ENCODE measurements at regions not wholly inside any gene's neighbourhood (a gene's known extent, or its start where the extent isn't known, plus 50 kb on each side); places are given as distances from the start of the nearest gene placed in this dataset.

DNA sequence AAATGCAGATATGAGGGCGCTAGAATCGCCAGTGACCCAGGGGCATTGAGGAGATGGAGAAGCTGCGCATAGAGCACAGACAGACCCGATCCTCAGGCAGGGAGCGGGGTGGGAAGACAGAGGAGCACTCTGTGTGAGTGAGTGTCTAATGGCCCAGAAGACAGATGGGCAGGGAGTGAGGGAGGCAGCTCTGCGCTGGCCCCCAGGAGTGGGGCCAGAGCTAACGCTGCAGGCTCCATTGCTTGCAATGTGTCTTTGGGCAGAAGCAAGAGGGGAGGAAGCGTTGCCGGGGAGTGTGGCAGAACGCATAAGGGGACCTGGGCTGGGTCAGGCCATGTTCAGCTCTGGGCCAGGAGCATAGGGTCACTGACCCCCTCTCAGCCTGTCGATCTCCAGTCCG is 207.0 kb downstream of the TBXT start:
- no peak for DNase-seq

DNA sequence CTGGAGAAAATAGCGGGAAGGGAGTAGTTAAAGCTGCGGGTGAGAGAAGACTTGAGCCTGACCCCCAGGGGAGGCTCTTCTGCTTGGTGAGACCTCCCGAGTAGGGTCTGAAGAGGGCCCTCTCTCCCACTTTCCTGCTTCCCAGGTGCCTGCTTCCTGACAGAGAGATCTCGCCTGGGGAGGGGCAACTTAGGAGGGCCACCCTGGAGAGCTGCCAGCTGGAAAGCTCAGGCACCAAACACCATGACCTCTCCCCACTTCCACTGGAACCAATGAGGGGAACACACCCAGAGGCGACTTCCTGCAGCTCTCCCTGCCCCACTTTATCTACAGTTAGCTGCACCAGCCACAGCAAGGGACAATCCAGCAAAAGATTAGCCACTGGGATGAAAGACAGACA is 208.0 kb downstream of the TBXT start:
- no peak for DNase-seq

DNA sequence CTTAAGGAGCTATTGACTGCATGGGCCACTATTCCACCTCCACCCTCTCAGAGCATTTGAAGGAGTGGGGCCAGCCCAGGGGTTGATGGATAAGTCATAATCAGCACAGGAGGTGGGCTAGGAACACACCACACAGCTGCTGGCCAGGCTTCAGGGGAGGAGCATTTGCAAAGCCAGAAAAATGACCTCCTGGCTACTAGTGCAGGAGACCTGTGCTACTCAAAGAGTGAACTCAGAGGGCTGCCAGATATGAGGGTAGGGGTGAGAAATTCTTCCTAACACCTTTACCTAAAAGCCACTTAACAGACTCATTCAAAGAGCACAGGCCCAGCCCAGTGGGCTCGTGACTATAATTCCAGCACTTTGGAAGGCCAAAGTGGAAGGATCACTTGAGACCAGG is 210.8 kb downstream of the TBXT start:
- DNase-seq: no peak

DNA sequence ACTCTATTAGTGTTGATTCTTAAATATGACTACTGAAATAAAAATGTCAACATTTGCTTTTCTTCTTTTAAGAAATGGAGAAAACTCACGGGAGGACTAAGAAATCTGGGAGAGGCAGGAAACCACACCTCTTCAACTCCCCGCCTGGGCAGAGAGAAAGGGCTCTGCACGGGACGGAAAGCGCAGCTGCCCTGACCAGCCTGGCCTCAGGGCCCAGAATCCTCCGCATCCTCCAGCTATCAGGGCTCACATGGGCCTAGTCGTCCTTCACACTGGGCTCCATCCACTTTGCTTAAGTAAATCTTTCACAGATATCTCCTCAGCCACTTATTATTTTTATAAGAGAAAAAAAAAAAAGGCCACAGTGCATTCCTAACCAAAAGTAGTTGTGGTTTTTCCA is 215.1 kb downstream of the TBXT start:
- no peak for DNase-seq

DNA sequence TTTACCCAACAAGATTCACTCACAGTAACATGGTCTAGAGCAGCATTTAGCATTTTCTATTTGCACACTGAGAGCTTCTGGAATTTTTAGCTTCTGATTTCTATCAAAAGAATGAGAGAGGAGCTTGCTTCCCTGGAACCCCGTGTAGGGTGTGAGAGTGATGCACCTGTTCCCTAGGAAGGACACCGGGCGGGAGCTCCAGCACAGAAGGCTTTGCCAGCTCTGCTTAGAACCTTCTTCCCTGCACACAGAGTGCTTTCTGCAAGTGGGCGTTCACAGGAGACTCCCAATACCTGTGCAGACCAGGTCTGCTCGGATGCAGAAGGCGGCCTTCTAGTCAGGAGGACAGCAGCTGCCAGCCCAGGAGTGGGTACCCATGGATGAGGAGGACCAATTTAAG is 217.3 kb downstream of the TBXT start:
- no peak for DNase-seq

DNA sequence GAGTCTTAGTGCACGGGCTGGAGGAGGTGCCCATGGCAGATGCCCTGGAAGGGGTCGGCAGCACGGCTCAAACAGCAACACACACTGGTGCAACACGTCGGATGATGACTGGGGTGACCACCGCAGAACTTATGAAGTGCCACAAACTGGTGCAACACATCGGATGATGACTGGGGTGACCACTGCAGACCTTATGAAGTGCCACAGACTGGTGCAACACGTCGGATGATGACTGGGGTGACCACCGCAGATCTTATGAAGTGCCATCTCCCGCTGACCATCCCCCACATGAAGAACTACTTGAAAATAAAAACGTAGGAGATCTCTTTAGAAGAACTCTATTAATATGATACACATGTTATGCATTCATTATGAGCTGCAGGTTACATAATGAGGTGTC is 218.3 kb downstream of the TBXT start:
- DNase-seq: no peak

DNA sequence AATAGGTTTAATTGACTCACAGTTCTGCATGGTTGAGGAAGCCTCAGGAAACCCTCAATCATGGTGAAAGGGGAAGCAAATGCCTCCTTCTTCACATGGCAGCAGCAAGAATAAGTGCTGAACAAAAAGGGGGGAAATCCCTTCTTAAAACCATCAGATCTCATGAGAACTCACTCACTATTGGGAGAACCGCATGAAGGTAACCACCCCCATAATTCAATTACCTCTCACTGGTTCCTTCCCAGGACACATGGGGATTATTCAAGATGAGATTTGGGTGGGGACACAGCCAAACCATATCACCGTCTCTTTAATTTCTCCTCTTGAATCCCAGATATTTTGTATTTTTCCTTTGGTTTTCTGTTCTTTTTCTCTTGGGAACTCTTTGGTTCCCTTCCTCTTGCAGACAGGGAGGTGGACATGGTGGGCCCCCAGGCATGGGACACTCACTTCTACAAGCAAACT is 223.6 kb downstream of the TBXT start:
- DNase-seq: no peak

DNA sequence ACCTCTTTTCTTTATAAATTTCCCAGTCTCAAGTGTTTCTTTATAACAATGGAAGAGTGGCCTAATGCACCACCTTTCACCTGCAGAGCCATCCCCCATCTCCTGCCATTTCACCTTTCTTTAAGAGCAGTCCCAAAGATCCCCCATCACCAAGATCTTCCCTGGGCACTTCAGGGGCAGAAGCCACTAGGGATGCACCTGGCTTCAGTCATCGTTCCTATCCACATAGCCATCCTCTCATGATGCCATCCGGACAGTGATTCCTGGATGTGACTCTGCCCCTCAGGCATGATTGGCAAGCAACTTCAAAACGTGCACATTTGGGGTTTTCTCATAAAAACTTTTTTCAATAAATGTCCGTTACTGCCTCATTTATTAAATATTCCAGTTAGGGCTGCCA is 225.9 kb downstream of the TBXT start:
- no peak for DNase-seq

DNA sequence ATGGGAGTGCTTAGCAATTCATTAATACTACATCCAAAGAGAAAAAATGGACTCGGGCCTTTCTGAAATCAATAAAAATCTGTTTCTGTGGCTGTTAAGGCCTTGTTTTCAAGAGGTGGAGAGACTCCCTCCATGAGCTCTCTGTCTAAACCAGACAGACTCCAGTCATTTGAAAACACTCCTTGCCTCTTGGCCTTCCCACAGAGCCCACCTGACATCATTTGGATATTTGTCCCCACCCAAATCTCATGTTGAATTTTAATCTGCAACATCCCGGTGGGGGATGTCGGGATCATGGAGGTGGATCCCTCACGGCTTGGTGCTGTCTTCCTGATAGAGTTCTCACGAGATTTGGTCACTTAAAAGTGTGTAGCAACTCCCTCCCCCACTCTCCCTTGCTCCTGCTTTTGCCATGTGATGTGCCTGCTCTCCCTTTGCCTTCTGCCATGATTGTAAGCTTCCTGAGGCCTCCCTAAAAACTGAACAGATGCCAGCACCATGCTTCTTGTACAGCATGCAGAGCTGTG is 226.3 kb downstream of the TBXT start:
- no peak for DNase-seq

DNA sequence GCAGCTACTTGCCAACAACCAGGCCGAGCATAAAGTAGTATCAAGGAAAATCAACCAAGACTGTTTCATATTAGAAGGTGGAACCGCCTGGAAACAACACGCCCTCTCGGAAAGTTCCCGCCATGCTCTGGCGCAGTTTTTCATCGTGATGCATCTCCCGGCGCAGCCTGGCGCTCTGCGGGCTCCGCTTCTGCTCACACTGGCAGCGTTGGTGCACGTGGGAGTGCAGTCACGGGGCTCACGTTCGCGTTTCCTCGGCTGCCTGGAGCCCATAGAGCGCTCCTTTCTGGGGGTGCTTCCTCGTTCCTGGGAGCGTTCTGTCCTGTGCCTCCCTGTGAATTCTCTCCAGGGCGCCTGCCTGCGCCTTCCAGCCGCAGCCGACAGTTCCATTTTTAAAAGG is 227.3 kb downstream of the TBXT start:
- DNase-seq: no peak

DNA sequence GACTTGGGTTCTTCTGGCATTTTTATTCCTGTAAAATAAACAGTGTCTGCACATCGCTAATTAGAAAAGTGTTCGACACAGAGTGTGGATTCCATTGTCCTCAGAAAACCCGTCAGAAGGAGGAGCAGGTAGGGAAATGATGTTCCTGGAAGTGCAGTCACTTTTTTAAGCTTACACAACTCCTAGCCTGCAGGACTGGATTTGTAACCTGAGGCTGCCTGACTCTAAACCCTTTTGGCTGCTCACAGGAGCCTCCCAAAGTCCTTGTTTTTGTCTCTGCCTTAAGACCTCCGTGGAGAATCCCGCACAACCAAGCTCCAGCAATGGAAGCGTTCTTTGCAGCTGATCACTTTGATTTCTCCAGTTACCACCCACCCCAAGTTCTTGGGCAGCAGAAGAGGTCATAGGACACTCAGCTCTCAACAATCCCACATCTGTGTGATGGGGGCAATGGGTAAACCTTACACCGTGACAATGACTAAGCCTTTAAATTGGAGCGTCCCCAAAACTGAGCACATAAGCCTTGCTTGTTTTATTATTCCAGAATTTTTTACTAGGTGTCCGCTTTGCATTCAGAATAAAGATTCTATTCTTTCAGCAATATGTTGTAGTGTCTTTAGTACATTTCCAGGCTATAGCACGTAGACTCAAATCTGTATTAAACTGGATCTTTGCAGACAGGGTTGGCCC is 227.9 kb downstream of the TBXT start:
- no peak for DNase-seq

DNA sequence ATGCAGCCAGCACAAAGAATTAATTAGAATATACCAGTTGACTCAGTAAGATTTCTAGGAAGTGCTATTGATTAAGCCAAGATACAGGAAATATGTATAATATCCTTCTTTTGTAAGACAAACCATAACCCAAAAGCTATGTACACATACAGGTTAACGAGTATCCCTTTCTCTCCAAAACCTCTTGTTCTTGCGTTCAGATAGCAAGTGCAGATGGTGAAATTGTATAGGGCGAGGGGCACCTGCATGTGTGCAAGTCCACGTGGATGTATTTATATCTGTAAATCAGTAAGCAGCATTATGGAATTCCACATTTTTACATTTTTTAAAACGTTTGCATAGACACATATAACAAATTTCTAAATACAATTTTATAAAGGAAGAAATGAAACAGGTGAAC is 228.6 kb downstream of the TBXT start:
- DNase-seq: no peak

DNA sequence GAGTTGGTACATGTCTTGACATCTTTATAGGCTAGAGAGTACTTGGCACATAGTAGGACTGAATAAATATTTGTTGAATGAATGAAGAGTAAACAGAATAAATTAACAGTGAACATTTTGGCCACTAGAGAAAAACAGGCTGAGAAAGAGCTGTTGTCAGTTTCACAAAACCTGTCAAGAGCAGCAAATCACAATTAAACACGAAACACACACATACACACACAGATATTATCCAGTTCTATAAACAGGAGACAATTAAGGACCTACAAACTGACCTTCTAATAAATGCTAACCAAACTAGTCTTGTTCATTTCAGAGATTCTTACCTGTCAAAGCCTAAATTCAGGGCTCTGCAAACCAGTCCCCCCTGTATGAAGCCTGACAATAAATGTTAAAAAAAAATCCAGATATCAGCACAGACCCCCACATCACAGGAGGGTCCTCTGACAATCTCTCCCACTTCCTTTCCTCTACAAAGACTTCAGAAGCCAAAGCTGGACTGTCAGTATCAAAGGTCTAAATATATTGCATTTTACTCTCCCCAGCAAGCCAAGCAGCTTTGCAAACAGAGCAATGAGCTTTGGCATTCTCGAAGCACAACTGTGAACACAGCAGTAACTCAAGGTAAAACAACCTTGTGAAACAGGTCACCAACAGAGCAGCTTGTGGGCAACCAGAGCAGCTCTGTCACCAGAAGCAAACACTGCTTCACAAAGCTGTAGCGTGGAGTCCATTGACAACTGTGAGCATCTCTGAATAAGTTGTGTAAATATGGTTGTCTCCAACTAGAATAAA is 229.9 kb downstream of the TBXT start:
- no peak for DNase-seq

DNA sequence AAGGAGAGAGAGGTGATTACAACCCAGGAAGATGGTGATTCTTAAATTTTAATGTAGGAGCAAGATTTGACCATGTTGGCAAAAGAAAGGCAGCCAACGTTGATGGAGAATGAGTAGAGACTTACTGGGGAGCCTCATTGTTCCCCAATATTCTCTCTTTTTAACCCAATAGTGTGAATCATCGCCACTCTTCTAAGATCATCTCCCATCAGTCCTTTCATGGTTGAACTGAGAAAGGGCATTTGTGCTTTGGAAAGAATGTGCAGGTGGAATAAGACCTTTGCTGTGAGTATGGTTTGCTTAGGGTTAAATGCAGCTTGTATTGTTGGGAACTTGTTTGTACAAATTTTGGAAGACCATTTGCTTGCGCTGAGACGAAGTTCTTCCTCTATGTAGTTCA is 231.0 kb downstream of the TBXT start:
- no peak for DNase-seq

DNA sequence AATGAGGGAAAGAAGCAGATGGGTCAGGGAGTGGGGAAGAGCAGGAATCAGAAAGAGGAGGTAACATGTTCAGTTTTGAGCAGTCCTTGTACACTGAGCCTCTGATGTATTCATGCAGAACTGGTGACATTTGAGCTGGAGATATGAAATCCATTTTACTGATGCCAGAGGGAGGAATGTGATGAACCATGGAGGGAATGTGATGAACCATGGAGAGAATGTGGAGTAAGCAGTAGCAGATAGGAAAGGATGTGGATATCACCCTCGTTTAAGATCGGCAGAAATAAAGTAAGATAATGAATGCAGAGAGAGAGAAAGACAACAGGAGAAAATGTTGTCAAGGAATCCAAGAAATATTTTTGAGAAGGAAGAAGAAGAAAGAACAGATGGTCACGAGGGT is 231.6 kb downstream of the TBXT start:
- DNase-seq: no peak

DNA sequence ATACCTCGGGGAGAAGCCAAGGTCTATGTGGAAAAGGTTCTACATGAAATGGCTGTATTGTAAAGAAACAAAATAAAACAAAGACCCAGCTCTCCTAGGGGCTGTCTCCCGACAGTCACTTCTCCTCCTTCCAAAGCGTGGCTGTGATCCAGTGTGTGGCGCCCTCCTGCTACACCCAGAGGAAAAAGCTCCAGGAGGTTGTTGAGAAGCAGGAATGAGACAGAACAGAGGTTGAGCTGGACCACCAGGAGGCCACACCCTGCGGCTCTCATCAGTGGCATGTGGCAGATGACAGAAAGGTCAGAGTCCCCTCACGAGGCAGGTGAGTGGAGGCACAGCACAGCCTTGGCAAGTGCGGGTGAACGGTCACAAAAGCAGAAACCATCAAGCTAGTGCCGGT is 236.0 kb downstream of the TBXT start:
- DNase-seq: no peak

DNA sequence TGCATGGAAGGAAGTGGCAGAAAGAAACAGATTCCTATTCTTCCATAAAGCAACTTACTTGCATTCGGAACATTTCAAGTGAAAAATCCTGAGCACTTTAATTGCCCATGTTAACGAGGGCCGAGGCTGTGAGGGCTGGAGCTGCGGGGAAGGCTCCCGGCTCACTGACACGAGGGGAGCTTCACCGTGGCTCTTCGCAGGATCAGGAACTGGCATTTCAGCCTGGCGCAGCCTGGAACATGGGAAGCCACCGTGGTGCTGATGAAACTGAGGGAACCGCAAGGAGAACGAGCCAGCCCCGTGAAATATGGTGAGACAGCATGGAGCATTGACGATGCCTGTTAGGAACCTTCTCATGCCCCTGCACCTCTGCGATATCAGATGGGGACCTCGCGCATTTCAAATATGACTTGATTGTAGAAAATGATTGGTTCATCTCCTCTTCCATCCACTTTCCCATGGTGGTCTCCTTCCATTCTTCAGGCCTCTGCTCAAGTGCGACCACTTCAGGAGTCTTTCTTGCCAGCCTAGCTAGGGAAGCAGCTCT is 236.9 kb downstream of the TBXT start:
- DNase-seq: no peak

DNA sequence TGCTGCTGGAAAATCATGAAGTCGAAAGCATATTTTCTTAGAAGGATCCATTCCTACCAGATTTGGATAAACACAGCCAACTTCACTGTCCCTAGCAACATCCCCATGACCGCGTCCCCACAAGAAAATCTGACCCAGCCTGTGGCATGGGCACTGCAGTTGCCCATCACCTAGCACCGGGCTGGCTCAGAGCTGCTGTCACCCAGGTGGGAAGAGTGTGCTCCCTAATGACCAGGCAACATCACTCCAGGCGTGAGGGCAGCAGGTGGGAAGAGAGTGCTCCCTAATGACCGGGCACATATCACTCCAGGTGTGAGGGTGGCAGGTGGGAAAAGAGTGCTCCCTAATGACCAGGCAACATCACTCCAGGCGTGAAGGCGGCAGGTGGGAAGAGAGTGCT is 238.0 kb downstream of the TBXT start:
- DNase-seq: no peak

DNA sequence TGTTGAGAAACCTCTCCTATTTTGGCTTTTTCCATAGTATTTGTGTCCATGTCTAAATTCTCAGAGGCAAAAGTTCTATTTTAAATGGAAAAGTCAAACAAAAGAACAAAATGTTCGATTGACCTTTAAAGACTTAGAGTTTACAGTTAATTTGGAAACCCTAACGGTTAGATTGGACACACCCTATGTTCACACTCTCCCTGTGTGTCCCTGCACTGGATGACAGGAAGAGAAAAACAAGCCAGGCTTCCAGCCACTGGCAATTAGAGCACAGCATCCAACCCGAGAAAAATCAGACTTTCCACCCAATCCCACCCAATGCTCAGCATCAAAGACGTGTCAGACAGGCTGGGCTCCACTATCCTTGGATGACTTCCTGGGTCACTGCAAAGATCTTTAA is 241.3 kb downstream of the TBXT start:
- no peak for DNase-seq

DNA sequence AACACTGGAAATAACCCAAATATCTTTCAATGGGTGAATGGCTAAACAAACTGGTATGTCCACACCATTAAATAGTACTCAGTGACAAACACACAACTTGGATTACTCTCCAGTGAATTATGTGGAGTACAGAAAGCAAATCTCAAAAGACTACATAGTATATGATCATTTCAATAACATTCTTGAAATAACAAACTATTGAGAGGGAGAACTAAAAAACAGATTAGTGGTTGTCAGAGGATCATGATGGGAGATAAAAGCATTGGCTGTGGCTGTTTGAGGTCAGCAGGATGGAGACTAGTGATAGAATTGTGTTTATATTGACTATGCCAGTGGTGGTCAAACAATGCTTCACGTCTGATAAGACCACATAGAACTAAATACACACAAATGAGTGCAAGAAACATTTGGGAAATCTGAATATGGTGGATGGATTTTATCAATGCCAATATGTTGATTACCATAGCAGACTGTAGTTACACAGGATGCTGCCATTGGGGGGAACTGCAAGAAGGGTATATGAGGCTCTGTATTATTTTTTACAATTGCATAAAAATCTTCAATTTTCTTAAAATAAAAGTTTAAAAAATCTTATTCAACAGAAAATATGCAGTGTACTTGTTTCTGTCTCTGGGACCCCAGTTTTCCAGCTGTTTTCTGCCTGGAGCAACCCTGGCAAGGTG is 242.0 kb downstream of the TBXT start:
- DNase-seq: no peak

DNA sequence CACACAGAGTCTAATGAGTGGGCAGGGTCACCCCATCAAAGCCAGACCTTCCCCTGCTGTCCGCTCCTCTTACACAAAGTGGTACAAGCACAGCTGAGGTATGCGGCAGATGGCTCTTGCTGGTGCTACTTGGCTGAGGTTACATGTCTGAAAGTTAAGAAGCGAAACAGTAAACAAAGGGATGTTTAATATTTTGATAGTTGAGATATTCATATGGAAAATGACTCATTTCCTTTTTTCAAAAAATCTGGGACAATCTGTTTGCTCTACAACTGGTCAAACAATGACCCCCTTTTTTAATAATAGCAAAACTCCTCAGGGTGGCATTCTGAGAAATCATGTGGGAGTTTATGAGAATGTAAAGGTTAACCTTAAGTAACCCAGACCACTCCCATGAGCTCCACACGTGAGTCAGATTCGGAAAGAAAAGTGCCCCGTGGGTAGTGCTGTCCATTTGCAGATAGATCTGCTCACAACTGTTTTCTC is 245.3 kb downstream of the TBXT start:
- no peak for DNase-seq
